GM13977 (cell line): ENCODE measurements at regions not wholly inside any gene's neighbourhood (a gene's known extent, or its start where the extent isn't known, plus 50 kb on each side); places are given as distances from the start of the nearest gene placed in this dataset.
"Not testable (repeated sequence)": the region's sequence is repeated elsewhere in the genome, so short reads cannot be mapped to it uniquely, and the experiment has no call there.

ENCODE experiments used
- DNase-seq: peaks from one replicate; pipeline ENCODE4 v3.0.0; 2012; ENCODE audit warnings: low spot score
- in situ Hi-C: fragments of 300-500 bp; cut with MboI; formaldehyde crosslinking; loops from one replicate; pipeline ENCODE4 v1.12.0; 2022; ENCODE audit warnings: low sequenced_read_pairs, low pct_unique_long_range_greater_than_20kb, mixed read lengths, inconsistent platforms; ENCODE audit not compliant: unreplicated experiment
- TF ChIP-seq, protein P1 (sequence below): IDR thresholded peaks from 2 replicates; pipeline ENCODE4 v1.5.1; 2012; ENCODE audit warnings: mild to moderate bottlenecking, control low read depth; ENCODE audit not compliant: insufficient read depth; ENCODE audit errors: extremely low read depth, missing control alignments

DNA sequence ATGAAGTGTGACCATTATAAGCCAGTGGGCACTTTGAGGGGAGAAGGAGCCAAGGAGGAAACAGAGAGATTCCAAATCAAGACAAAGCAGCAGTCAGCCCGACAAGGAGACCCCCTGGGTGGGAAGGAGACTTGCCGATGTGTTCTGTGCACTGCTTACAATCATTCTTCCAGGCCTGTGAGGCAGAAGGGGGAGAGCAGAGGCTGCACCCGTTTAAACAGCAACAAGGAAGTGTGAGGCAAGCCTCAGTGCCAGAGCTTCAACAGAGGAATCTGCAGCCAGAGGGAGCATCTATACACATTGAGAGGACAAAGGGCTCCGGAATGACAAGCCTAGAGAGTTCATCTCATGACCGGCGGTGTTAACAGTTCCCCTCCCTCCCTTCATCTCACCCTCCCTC is 121.1 kb downstream of the NXPE2 start:
- in situ Hi-C loops = no loop called here
- no peak for DNase-seq
- TF ChIP-seq, protein P1, sequence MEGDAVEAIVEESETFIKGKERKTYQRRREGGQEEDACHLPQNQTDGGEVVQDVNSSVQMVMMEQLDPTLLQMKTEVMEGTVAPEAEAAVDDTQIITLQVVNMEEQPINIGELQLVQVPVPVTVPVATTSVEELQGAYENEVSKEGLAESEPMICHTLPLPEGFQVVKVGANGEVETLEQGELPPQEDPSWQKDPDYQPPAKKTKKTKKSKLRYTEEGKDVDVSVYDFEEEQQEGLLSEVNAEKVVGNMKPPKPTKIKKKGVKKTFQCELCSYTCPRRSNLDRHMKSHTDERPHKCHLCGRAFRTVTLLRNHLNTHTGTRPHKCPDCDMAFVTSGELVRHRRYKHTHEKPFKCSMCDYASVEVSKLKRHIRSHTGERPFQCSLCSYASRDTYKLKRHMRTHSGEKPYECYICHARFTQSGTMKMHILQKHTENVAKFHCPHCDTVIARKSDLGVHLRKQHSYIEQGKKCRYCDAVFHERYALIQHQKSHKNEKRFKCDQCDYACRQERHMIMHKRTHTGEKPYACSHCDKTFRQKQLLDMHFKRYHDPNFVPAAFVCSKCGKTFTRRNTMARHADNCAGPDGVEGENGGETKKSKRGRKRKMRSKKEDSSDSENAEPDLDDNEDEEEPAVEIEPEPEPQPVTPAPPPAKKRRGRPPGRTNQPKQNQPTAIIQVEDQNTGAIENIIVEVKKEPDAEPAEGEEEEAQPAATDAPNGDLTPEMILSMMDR = no peak

DNA sequence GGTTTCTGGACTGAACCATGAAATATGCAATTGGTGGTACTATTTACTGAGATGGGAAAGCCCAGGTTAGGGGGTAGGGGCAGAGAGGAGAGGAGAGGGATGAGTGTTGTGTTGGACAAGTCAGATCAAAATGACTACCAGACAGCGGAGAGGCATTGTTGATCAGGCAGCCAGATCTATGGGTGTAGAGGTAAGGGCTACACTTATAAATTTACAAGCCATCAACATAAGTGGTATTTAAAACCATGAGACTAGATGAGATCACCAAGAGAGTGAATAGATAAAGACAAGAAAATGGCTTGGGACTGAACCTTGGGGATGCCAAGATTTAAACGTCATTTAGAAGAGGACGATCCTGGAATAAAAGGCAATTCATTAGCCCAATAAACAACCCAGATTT is 123.4 kb downstream of the NXPE2 start:
- DNase-seq = no peak
- TF ChIP-seq, protein P1 = no peak
- in situ Hi-C loops = no loop called here

DNA sequence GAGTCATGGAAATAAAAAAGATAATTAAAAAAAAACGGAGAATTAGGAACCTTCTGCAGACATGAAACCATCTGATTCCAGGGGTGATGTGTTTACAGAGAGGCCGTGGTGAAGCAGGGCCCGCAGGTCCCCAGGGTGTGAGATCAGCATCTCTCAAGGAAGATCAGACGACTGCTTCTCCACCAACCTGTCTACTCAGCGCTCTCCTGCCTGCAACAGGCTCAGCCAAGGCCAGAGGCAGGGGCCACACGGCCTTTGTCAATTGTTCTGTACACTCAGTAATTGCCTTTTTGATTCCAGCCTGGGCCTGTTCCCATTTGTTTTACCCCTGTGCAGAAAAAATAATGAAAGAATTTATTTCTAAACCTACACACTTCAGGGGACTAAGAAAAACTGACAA is 124.6 kb downstream of the NXPE2 start:
- in situ Hi-C loops = no loop called here
- DNase-seq = no peak
- TF ChIP-seq, protein P1 = no peak

DNA sequence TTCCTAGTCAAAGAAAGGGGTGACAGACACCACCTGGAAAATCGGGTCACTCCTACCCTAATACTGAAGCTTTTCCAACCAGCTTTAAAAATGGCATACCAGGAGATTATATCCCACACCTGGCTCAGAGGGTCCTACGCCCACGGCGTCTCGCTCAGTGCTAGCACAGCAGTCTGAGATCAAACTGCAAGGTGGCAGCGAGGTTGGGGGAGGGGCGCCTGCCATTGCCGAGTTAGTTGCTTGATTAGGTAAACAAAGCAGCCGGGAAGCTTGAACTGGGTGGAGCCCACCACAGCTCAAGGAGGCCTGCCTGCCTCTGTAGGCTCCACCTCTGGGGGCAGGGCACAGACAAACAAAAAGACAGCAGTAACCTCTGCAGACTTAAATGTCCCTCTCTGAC is 127.1 kb downstream of the NXPE2 start:
- in situ Hi-C loops, DNase-seq: not testable (repeated sequence)

DNA sequence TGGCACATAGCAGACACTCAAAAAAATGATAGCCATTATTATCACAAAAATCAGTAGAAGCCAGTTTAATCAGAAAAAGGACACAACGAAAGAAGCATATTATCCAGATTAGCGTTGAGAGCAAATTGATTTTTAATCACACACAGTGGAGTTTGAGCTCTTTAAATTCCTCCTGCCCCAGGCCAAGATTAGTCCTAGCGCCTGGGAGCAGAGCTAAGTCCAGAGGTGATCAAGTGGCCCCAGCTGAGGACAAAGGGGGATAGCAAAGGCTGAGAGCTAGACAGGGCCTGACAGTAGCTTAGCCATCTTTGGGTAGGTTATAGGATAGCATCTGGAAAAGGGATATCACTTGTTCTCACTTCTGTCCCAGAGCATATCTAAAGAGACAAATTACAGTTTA is 133.6 kb downstream of the NXPE2 start:
- TF ChIP-seq, protein P1 = no peak
- no peak for DNase-seq
- in situ Hi-C loops = no loop called here

DNA sequence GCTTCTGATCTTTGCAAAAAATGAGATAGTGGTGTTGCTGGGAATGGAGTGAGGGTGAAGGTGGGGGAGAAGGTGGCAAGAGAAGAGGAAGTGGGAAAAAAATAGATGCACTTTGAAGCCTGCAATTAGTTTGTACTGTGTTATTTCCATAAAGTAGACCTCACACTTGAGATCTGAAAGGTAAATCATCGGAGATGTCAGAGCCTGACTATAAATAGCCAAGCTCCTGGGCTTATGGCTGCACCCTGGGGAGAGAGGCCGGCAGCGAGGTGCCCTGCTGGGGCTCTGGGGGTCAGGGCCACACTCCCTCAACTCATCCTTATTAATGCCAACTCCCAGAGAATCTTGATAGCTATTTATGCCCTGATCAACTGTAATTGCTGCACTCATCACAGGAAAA is 134.4 kb downstream of the NXPE2 start:
- in situ Hi-C loops = no loop called here
- TF ChIP-seq, protein P1 = no peak
- no peak for DNase-seq

DNA sequence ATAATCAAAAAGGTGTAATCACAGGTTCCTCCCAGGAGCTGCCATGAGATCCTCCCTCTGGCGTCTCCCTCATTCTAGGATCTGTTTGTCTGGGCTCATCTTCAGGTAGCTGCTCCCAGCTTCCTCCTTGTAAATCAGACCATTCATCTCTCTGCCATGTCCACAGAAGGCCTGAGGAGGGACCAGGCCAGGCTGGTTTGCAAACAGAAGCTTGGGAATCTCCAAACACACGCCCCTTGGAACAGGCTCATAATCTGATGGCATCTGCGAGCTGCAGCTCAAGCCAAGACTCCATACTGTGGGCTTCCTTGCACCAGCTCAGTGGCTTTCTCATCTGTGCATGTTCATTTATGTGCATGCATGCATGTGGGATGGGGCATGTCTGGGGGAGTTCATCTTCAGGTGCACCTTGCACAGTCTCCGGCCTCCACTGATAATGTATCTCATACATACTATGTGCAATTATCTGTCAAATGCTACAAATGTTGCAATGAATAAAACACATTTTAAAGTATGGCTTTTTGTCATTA is 134.9 kb downstream of the NXPE2 start:
- DNase-seq = no peak
- TF ChIP-seq, protein P1 = no peak
- in situ Hi-C loops = no loop called here
